Left kidney (tissue), 1 donor: ENCODE measurements at regions not wholly inside any gene's neighbourhood (a gene's known extent, or its start where the extent isn't known, plus 50 kb on each side); places are given as distances from the start of the nearest gene placed in this dataset.

Source experiments
- DNase-seq: peaks from one replicate; pipeline ENCODE4 v3.0.0-alpha.2; 2013

GRCh38 chr1:209072481-209072880 lies 511.0 kb upstream of the CAMK1G start:
- DNase-seq, result no peak

GRCh38 chr1:209073879-209074278 lies 509.6 kb upstream of the CAMK1G start:
- no peak for DNase-seq

GRCh38 chr1:209074575-209075250 lies 508.8 kb upstream of the CAMK1G start:
- no peak for DNase-seq

- DNase-seq, result no peak
Measured at GRCh38 chr1:209076688-209077087, 506.8 kb upstream of the CAMK1G start.

GRCh38 chr1:209080170-209080781 lies 503.2 kb upstream of the CAMK1G start:
- no peak for DNase-seq

GRCh38 chr1:209086486-209087192 lies 496.9 kb upstream of the CAMK1G start:
- DNase-seq, result no peak

GRCh38 chr1:209094384-209094783 lies 489.1 kb upstream of the CAMK1G start:
- no peak for DNase-seq

- no peak for DNase-seq
Measured at GRCh38 chr1:209095627-209096595, 487.6 kb upstream of the CAMK1G start.

GRCh38 chr1:209100460-209100859 lies 483.1 kb upstream of the CAMK1G start:
- no peak for DNase-seq

GRCh38 chr1:209101106-209101505 lies 482.4 kb upstream of the CAMK1G start:
- no peak for DNase-seq

GRCh38 chr1:209102120-209102519 lies 481.4 kb upstream of the CAMK1G start:
- no peak for DNase-seq

- no peak for DNase-seq
Measured at GRCh38 chr1:209102531-209102930, 481.0 kb upstream of the CAMK1G start.

- no peak for DNase-seq
Measured at GRCh38 chr1:209103092-209103491, 480.4 kb upstream of the CAMK1G start.

GRCh38 chr1:209104646-209105045 lies 478.9 kb upstream of the CAMK1G start:
- no peak for DNase-seq

- DNase-seq, result no peak
Measured at GRCh38 chr1:209105701-209106100, 477.8 kb upstream of the CAMK1G start.

- DNase-seq, result no peak
Measured at GRCh38 chr1:209106237-209106741, 477.2 kb upstream of the CAMK1G start.

- no peak for DNase-seq
Measured at GRCh38 chr1:209106861-209107260, 476.7 kb upstream of the CAMK1G start.

- DNase-seq, result no peak
Measured at GRCh38 chr1:209107535-209107934, 476.0 kb upstream of the CAMK1G start.

GRCh38 chr1:209109001-209109785 lies 474.3 kb upstream of the CAMK1G start:
- DNase-seq, result no peak

GRCh38 chr1:209113521-209113920 lies 470.0 kb upstream of the CAMK1G start:
- DNase-seq, result no peak

- DNase-seq, result no peak
Measured at GRCh38 chr1:209116705-209117104, 466.8 kb upstream of the CAMK1G start.
